H1 (cell line): ENCODE measurements at regions not wholly inside any gene's neighbourhood (a gene's known extent, or its start where the extent isn't known, plus 50 kb on each side); places are given as distances from the start of the nearest gene placed in this dataset.

Experiments used
- CTCF ChIA-PET: fragments of 300-600 bp; sonication (Branson Sonifier 250); formaldehyde crosslinking; loops from one replicate; lab custom pipeline; 2021; ENCODE audit not compliant: partially characterized antibody; lab: Charles Lee
- POLR2A ChIA-PET: fragments of 300-600 bp; sonication (Branson Sonifier 250); formaldehyde crosslinking; loops from one replicate; lab custom pipeline; 2021; ENCODE audit warnings: inconsistent platforms; ENCODE audit not compliant: partially characterized antibody; lab: Charles Lee
- DNase-seq, 2 experiments: peaks; one replicate each; pipeline versions ENCODE4 v3.0.0 to v3.0.0-alpha.2; 2010 to 2022; ENCODE audit warnings: low spot score in 2 of 2, low read depth in 1 of 2, mixed read lengths in 1 of 2
- FAIRE-seq: peaks from 2 replicates; lab custom pipeline; 2011; peaks lifted over from hg19 to GRCh38; lab: Jason Lieb, UNC
- H2AFZ ChIP-seq: 2 replicates; pipeline ENCODE4 v1.8.1; 2012; ENCODE audit warnings: low read length, inconsistent platforms
- H2AK5ac ChIP-seq: 2 replicates; pipeline ENCODE4 v1.6.1; 2013; ENCODE audit warnings: low read depth, low read length
- H2BK120ac ChIP-seq: replicated peaks from 2 replicates; pipeline ENCODE3; 2013; ENCODE audit warnings: low read depth, low read length, inconsistent platforms
- H2BK12ac ChIP-seq: 2 replicates; pipeline ENCODE4 v1.6.1; 2013; ENCODE audit warnings: low read depth, low read length
- H2BK15ac ChIP-seq: 2 replicates; pipeline ENCODE4 v1.6.1; 2013; ENCODE audit warnings: low read length
- H2BK20ac ChIP-seq: 2 replicates; pipeline ENCODE4 v1.6.1; 2013; ENCODE audit warnings: low read length
- H2BK5ac ChIP-seq: 2 replicates; pipeline ENCODE4 v1.6.1; 2013; ENCODE audit warnings: low read depth, low read length
- H3K14ac ChIP-seq: 2 replicates; pipeline ENCODE4 v1.6.1; 2013; ENCODE audit warnings: inconsistent platforms; ENCODE audit not compliant: insufficient read length
- H3K18ac ChIP-seq: 2 replicates; pipeline ENCODE4 v1.6.1; 2013; ENCODE audit warnings: low read length; ENCODE audit errors: extremely low read depth
- H3K23ac ChIP-seq: 2 replicates; pipeline ENCODE4 v1.6.1; 2013; ENCODE audit warnings: inconsistent platforms; ENCODE audit not compliant: insufficient read length
- H3K23me2 ChIP-seq: 2 replicates; pipeline ENCODE4 v1.6.1; 2013; ENCODE audit warnings: low read depth, low read length
- H3K27ac ChIP-seq: 2 replicates; pipeline ENCODE4 v1.6.1; 2011; ENCODE audit warnings: low read depth, low read length, inconsistent platforms
- H3K27me3 ChIP-seq, 4 experiments: replicated peaks in 1 of 4; 1 replicate in 1 of 4; 2 replicates in 3 of 4; pipeline versions ENCODE4 v1.6.1 to v1.8.1; 2011 to 2013; ENCODE audit warnings: low read length in 3 of 4, mild to moderate bottlenecking in 3 of 4, inconsistent platforms in 2 of 4, mixed read lengths in 2 of 4, moderate library complexity in 1 of 4; ENCODE audit not compliant: control insufficient read depth in 3 of 4, insufficient read depth in 3 of 4; ENCODE audit errors: extremely low read depth in 1 of 4
- H3K36me3 ChIP-seq, 4 experiments: 2 replicates each; pipeline versions ENCODE4 v1.6.1 to v1.8.1; 2011 to 2013; ENCODE audit warnings: mild to moderate bottlenecking in 4 of 4, low read length in 3 of 4, moderate library complexity in 2 of 4, control low read depth in 1 of 4, inconsistent platforms in 1 of 4; ENCODE audit not compliant: insufficient read depth in 4 of 4, control insufficient read depth in 2 of 4
- H3K4ac ChIP-seq: replicated peaks from 2 replicates; pipeline ENCODE3; 2013; ENCODE audit warnings: low read length, low read depth, mixed read lengths, inconsistent platforms; ENCODE audit not compliant: insufficient read length
- H3K4me1 ChIP-seq, 4 experiments: replicated peaks in 1 of 4; 1 replicate in 1 of 4; 2 replicates in 3 of 4; pipeline versions ENCODE4 v1.6.1 to v1.8.1; 2011 to 2013; ENCODE audit warnings: low read length in 3 of 4, inconsistent platforms in 2 of 4, mixed read lengths in 1 of 4; ENCODE audit not compliant: insufficient read depth in 4 of 4, control insufficient read depth in 3 of 4
- H3K4me2 ChIP-seq, 2 experiments: 2 replicates each; pipeline versions ENCODE4 v1.6.1 to v1.8.1; 2011 to 2013; ENCODE audit warnings: low read depth in 2 of 2, low read length in 2 of 2, control low read depth in 1 of 2, inconsistent platforms in 1 of 2, mild to moderate bottlenecking in 1 of 2; ENCODE audit not compliant: insufficient read depth in 1 of 2
- H3K4me3 ChIP-seq, 4 experiments: fragments of 200-600, 300-600 bp in 1 of 4; sonication (generic), shearing (Covaris generic), sonication (Bioruptor Twin) in 1 of 4; 2 replicates each; pipeline versions ENCODE4 v1.5.1 to v1.8.1; 2011 to 2016; ENCODE audit warnings: low read length in 4 of 4, low read depth in 3 of 4, control low read depth in 2 of 4, inconsistent platforms in 2 of 4, mild to moderate bottlenecking in 2 of 4, mixed read lengths in 1 of 4, moderate library complexity in 1 of 4; ENCODE audit not compliant: insufficient read depth in 2 of 4; ENCODE audit errors: extremely low read depth in 1 of 4
- H3K56ac ChIP-seq: replicated peaks from 2 replicates; pipeline ENCODE3; 2013; ENCODE audit warnings: low read depth, mild to moderate bottlenecking, mixed read lengths, low read length, inconsistent platforms; ENCODE audit not compliant: insufficient read length
- H3K79me1 ChIP-seq: 2 replicates; pipeline ENCODE4 v1.6.1; 2013; ENCODE audit warnings: low read depth, low read length, control low read depth
- H3K79me2 ChIP-seq, 2 experiments: 2 replicates each; pipeline versions ENCODE4 v1.6.1 to v1.8.1; 2012 to 2013; ENCODE audit warnings: low read length in 2 of 2, mild to moderate bottlenecking in 2 of 2, inconsistent platforms in 1 of 2; ENCODE audit not compliant: insufficient read depth in 2 of 2, control insufficient read depth in 1 of 2
- H3K9ac ChIP-seq, 4 experiments: replicated peaks in 1 of 4; 1 replicate in 1 of 4; 2 replicates in 3 of 4; pipeline versions ENCODE4 v1.6.1 to v1.8.1; 2011 to 2013; ENCODE audit warnings: low read depth in 3 of 4, low read length in 3 of 4, control low read depth in 2 of 4, mild to moderate bottlenecking in 2 of 4, moderate library complexity in 2 of 4, inconsistent platforms in 1 of 4; ENCODE audit errors: extremely low read depth in 1 of 4
- H3K9me3 ChIP-seq, 2 experiments: 2 replicates each; pipeline versions ENCODE4 v1.6.1 to v1.8.1; 2012 to 2013; ENCODE audit warnings: mild to moderate bottlenecking in 2 of 2, moderate library complexity in 2 of 2, control low read depth in 1 of 2, inconsistent platforms in 1 of 2, low read depth in 1 of 2, low read length in 1 of 2, mixed read lengths in 1 of 2; ENCODE audit not compliant: insufficient read depth in 2 of 2
- H4K20me1 ChIP-seq, 2 experiments: replicated peaks in 1 of 2; 2 replicates each; pipeline versions ENCODE3 to v1.8.1; 2011 to 2013; ENCODE audit warnings: inconsistent platforms in 2 of 2, low read length in 2 of 2, mild to moderate bottlenecking in 1 of 2; ENCODE audit not compliant: insufficient read depth in 2 of 2, control insufficient read depth in 1 of 2
- H4K5ac ChIP-seq: 2 replicates; pipeline ENCODE4 v1.6.1; 2013; ENCODE audit warnings: low read length, low read depth, mixed read lengths, inconsistent platforms; ENCODE audit not compliant: insufficient read length
- H4K8ac ChIP-seq: 2 replicates; pipeline ENCODE4 v1.8.0; 2013; ENCODE audit warnings: mild to moderate bottlenecking, moderate library complexity, low read length, inconsistent platforms; ENCODE audit not compliant: insufficient read depth; ENCODE audit errors: extremely low read depth
- H4K91ac ChIP-seq: replicated peaks from 2 replicates; pipeline ENCODE3; 2013; ENCODE audit warnings: low read length, mixed read lengths, inconsistent platforms; ENCODE audit not compliant: insufficient read length
- ASH2L ChIP-seq: fragments of 200-600, 300-600 bp; sonication (generic); IDR thresholded peaks from one replicate; pipeline ENCODE4 v1.7.1; 2017; ENCODE audit warnings: low read length
- BRCA1 ChIP-seq: IDR thresholded peaks from 2 replicates; pipeline ENCODE4 v1.6.1; 2012; ENCODE audit warnings: low read depth, low read length, improper control_type of control experiment
- CBX8 ChIP-seq: fragments of 300-800, 300-1000 bp; sonication (generic); IDR thresholded peaks from 2 replicates; pipeline ENCODE4 v1.7.1; 2016; ENCODE audit warnings: low read depth, low read length, borderline replicate concordance
- EZH2 ChIP-seq: fragments of 200-600 bp; sonication (generic); IDR thresholded peaks from 2 replicates; pipeline ENCODE4 v1.7.1; 2012; ENCODE audit warnings: low read depth, mild to moderate bottlenecking, moderate library complexity, low read length, inconsistent platforms; ENCODE audit not compliant: severe bottlenecking
- HDAC2 ChIP-seq, 2 experiments: fragments of 300-600 bp in 1 of 2; sonication (generic) in 1 of 2; IDR thresholded peaks; 2 replicates each; pipeline ENCODE4 v1.6.1; 2011 to 2012; ENCODE audit warnings: low read depth in 2 of 2, low read length in 2 of 2, mild to moderate bottlenecking in 2 of 2, moderate library complexity in 2 of 2, borderline replicate concordance in 1 of 2, inconsistent platforms in 1 of 2
- KDM5A ChIP-seq: fragments of 200-600 bp; IDR thresholded peaks from 2 replicates; pipeline ENCODE4 v1.7.1; 2012; ENCODE audit warnings: mild to moderate bottlenecking, low read length, inconsistent platforms, mixed read lengths
- SAP30 ChIP-seq: fragments of 300-600 bp; sonication (generic); IDR thresholded peaks from 2 replicates; pipeline ENCODE4 v1.7.1; 2012; ENCODE audit warnings: low read length, moderate library complexity, mild to moderate bottlenecking, inconsistent platforms; ENCODE audit not compliant: insufficient read depth, insufficient replicate concordance
- SIX5 ChIP-seq: IDR thresholded peaks from 2 replicates; pipeline ENCODE4 v1.6.1; 2011; ENCODE audit warnings: mild to moderate bottlenecking, low read depth, low read length
- SP1 ChIP-seq: IDR thresholded peaks from 2 replicates; pipeline ENCODE4 v1.6.1; 2011; ENCODE audit warnings: low read depth, low read length
- TAF7 ChIP-seq: optimal IDR thresholded peaks from 2 replicates; pipeline ENCODE3; 2011; ENCODE audit warnings: low read depth, mild to moderate bottlenecking, inconsistent platforms, low read length, moderate library complexity, borderline replicate concordance
- WGBS, 2 experiments: shearing (Covaris generic) in 1 of 2; methylation state at CpG; one replicate each; pipeline versions ENCODE4 v1.1.6 to v1.1.7; 2013 to 2015; ENCODE audit warnings: low lambda C conversion rate in 2 of 2, mixed read lengths in 2 of 2, inconsistent platforms in 1 of 2, low coverage in 1 of 2, missing lambda C conversion rate in 1 of 2; ENCODE audit not compliant: insufficient replicate concordance in 2 of 2, insufficient coverage in 1 of 2, insufficient read length in 1 of 2; ENCODE audit errors: extremely low coverage in 1 of 2, missing lambda C conversion rate in 1 of 2; 5-methylcytosine and 5-hydroxymethylcytosine counted together
- TF ChIP-seq, protein P1 (sequence below): IDR thresholded peaks from 2 replicates; pipeline ENCODE4 v1.6.1; 2012; ENCODE audit warnings: inconsistent platforms

DNA sequence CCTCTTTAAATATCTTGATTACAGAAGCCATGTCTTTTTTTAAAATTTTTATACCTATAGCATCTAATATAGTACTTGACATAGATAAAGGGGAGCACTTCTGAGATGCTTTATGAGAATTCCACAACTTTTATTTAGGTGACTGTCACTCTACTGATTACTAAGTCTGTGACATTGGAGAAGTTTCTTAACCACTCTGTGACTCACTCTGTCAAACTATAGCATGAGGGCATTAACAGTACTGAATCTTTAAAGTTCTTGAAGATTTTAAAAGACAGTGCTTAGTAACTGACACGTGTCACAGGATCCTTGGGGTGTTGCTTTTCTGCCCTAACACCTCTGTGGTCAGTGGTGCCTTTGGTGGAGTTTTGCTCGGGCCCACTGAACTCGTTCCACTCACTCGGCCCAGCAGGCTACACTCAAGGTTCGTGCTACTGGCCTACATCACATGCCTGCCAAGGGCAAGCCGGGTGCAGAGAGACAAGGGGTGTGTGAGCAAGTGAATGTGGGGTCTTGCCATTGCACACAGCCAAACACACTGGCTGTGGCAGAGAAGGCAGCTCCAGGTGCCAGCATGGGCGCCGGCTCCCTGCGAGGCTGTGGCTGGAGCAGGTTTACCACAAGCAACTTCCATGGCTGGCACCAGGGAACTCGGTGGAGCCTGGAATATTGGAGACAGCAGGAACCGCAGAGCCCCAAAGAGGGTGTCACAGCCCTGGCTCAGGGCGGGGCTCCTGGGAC lies 734.0 kb upstream of the CDH7 start:
- H3K14ac ChIP-seq = no peak overlapping the region
- peak overlapping the region; percentile 51; the same call in 1 of the 2 replicates for H4K8ac ChIP-seq
- no peak overlapping the region for H3K23ac ChIP-seq
- no peak overlapping the region for H3K9ac ChIP-seq
- no peak overlapping the region for H2AK5ac ChIP-seq
- H4K91ac ChIP-seq = no peak overlapping the region
- H4K20me1 ChIP-seq = no peaks in the 10 kb centered on the region
- TF ChIP-seq, protein P1, sequence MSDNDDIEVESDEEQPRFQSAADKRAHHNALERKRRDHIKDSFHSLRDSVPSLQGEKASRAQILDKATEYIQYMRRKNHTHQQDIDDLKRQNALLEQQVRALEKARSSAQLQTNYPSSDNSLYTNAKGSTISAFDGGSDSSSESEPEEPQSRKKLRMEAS = no peak
- TF ChIP-seq KDM5A (no peak), CBX8 (no peak), ASH2L (no peak), HDAC2 (IDR thresholded peaks at IDR 0.05; ENCODE audit: borderline replicate concordance in 1 of 2, low read depth in 2 of 2, low read length in 2 of 2) (no peak), SP1 (no peak), BRCA1 (no peak), SIX5 (no peak), EZH2 (no peak), SAP30 (no peak), TAF7 (no peak)
- no peaks in the 10 kb centered on the region for H3K27me3 ChIP-seq
- H2BK120ac ChIP-seq = no peak overlapping the region
- no peak overlapping the region for H3K4ac ChIP-seq
- CTCF ChIA-PET = interaction anchor here (0.8 kb wide), 1 partner anchor 930 kb away, joined by 3 read pairs; no protein-coding TSS in a partner anchor
- no peak overlapping the region for H2BK15ac ChIP-seq
- no peaks in the 10 kb centered on the region for H3K79me2 ChIP-seq
- no peak overlapping the region for H3K4me3 ChIP-seq
- peak overlapping the region; percentile 44; the same call in 1 of the 2 replicates for H2AFZ ChIP-seq
- no peak overlapping the region for H2BK5ac ChIP-seq
- 93% methylated on average over 12 of the region's 12 CpGs; no CpG with 5 or more reads in 1 of the 2 experiments for WGBS, 2 experiments
- no peak overlapping the region for H3K27ac ChIP-seq
- FAIRE-seq (no peak), DNase-seq (no peak)
- no peak overlapping the region for H3K4me2 ChIP-seq
- H2BK12ac ChIP-seq = no peak overlapping the region
- H2BK20ac ChIP-seq = no peak overlapping the region
- H3K36me3 ChIP-seq = no peaks in the 10 kb centered on the region
- no peaks in the 10 kb centered on the region for H3K9me3 ChIP-seq
- H3K18ac ChIP-seq = no peak overlapping the region
- H3K23me2 ChIP-seq = no peaks in the 10 kb centered on the region
- POLR2A ChIA-PET = no interaction called here
- H3K56ac ChIP-seq = no peak overlapping the region
- no peaks in the 10 kb centered on the region for H3K4me1 ChIP-seq
- H4K5ac ChIP-seq = no peak overlapping the region
- H3K79me1 ChIP-seq = no peaks in the 10 kb centered on the region
